Tibial nerve (tissue), 4 donors: ENCODE measurements at regions not wholly inside any gene's neighbourhood (a gene's known extent, or its start where the extent isn't known, plus 50 kb on each side); places are given as distances from the start of the nearest gene placed in this dataset.
"Not testable (repeated sequence)": the region's sequence is repeated elsewhere in the genome, so short reads cannot be mapped to it uniquely, and the experiment has no call there.

Experiments
- DNase-seq, 2 donors: peaks; one replicate each; pipeline ENCODE4 v3.0.0-alpha.2; 2019; ENCODE audit warnings: low spot score in 2 of 2
- H3K27ac ChIP-seq, 4 donors: fragments of 200-600 bp; sonication (generic) in 3 of 4; one replicate each; pipeline ENCODE4 v1.5.1; 2017 to 2019; ENCODE audit warnings: mild to moderate bottlenecking in 1 of 4
- H3K27me3 ChIP-seq, 2 donors: fragments of 200-600 bp; sonication (generic) in 1 of 2; one replicate each; pipeline versions ENCODE4 v1.5.1 to v1.6.0; 2017 to 2019
- H3K36me3 ChIP-seq, 3 donors: fragments of 200-600 bp; sonication (generic); one replicate each; pipeline ENCODE4 v1.5.1; 2018 to 2019
- H3K4me1 ChIP-seq, 4 donors: fragments of 200-600 bp; sonication (generic) in 3 of 4; one replicate each; pipeline ENCODE4 v1.5.1; 2017 to 2019
- H3K4me3 ChIP-seq, 4 donors: fragments of 200-600 bp; sonication (generic) in 3 of 4; one replicate each; pipeline ENCODE4 v1.5.1; 2017 to 2019; ENCODE audit warnings: mild to moderate bottlenecking in 1 of 4, moderate library complexity in 1 of 4
- H3K9me3 ChIP-seq, 4 donors: fragments of 200-600 bp; sonication (generic) in 3 of 4; one replicate each; pipeline ENCODE4 v1.5.1; 2017 to 2019
- EP300 ChIP-seq, 2 donors: sonication (generic); formaldehyde crosslinking; IDR thresholded peaks; one replicate each; pipeline ENCODE4 v1.6.1; 2017; ENCODE audit warnings: antibody characterized with exemption in 2 of 2, mild to moderate bottlenecking in 1 of 2
- POLR2A ChIP-seq, 2 donors: fragments of 450-650 bp; IDR thresholded peaks; one replicate each; pipeline ENCODE4 v1.6.1; 2017; ENCODE audit warnings: antibody characterized with exemption in 2 of 2, mild to moderate bottlenecking in 2 of 2, moderate library complexity in 2 of 2
- WGBS, 2 donors: methylation state at CpG; one replicate each; pipeline ENCODE4 v1.1.5; 2018; 5-methylcytosine and 5-hydroxymethylcytosine counted together
- TF ChIP-seq, protein P1 (sequence below), 5 experiments: fragments of 200-600 bp in 3 of 5; fragments of 450-650 bp in 2 of 5; sonication (generic) in 3 of 5; IDR thresholded peaks; one replicate each; pipeline ENCODE4 v1.5.1; 2016 to 2019; ENCODE audit warnings: antibody characterized with exemption in 5 of 5, mild to moderate bottlenecking in 3 of 5, moderate library complexity in 2 of 5

- peak; percentile 59 to 82 for DNase-seq
- Histone ChIP-seq H3K4me1 (peaks cover 0 to 28% (median 9%) of the 10 kb centered on the region in 4 donors), H3K9me3 (peaks cover 0 to 9% (median 0%) of the 10 kb centered on the region in 4 donors), H3K4me3 (peak overlapping the region in 1 of 4 donors; percentile 29), H3K27me3 (no peaks in the 10 kb centered on the region), H3K27ac (peak overlapping the region in 3 of 4 donors; percentile 26 to 78 (median 72)), H3K36me3 (no peaks in the 10 kb centered on the region)
- WGBS, 2 donors = 6 to 13% methylated on average over 17 to 18 of the region's 18 CpGs
- TF ChIP-seq, protein P1, sequence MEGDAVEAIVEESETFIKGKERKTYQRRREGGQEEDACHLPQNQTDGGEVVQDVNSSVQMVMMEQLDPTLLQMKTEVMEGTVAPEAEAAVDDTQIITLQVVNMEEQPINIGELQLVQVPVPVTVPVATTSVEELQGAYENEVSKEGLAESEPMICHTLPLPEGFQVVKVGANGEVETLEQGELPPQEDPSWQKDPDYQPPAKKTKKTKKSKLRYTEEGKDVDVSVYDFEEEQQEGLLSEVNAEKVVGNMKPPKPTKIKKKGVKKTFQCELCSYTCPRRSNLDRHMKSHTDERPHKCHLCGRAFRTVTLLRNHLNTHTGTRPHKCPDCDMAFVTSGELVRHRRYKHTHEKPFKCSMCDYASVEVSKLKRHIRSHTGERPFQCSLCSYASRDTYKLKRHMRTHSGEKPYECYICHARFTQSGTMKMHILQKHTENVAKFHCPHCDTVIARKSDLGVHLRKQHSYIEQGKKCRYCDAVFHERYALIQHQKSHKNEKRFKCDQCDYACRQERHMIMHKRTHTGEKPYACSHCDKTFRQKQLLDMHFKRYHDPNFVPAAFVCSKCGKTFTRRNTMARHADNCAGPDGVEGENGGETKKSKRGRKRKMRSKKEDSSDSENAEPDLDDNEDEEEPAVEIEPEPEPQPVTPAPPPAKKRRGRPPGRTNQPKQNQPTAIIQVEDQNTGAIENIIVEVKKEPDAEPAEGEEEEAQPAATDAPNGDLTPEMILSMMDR (IDR thresholded peaks at IDR 0.05) = peak; percentile 65 to 79 (median 69)
- TF ChIP-seq EP300 (IDR thresholded peaks at IDR 0.05) = peak in 1 of 2 donors; percentile 26
- TF ChIP-seq POLR2A (IDR thresholded peaks at IDR 0.05) = no peak
Measured at GRCh38 chr11:69915501-69916250, 96.5 kb upstream of the FGF3 start.

GRCh38 chr11:69916251-69916649, 97.0 kb upstream of the FGF3 start:
- H3K4me3 ChIP-seq, DNase-seq, H3K27me3 ChIP-seq, H3K36me3 ChIP-seq, H3K9me3 ChIP-seq: not testable (repeated sequence)
- 27 to 41% methylated on average over 7 to 8 of the region's 8 CpGs for WGBS, 2 donors
- peaks cover 0 to 28% (median 9%) of the 10 kb centered on the region in 4 donors for H3K4me1 ChIP-seq
- H3K27ac ChIP-seq = peak overlapping the region in 2 of 4 donors; percentile 72 to 78

DNA sequence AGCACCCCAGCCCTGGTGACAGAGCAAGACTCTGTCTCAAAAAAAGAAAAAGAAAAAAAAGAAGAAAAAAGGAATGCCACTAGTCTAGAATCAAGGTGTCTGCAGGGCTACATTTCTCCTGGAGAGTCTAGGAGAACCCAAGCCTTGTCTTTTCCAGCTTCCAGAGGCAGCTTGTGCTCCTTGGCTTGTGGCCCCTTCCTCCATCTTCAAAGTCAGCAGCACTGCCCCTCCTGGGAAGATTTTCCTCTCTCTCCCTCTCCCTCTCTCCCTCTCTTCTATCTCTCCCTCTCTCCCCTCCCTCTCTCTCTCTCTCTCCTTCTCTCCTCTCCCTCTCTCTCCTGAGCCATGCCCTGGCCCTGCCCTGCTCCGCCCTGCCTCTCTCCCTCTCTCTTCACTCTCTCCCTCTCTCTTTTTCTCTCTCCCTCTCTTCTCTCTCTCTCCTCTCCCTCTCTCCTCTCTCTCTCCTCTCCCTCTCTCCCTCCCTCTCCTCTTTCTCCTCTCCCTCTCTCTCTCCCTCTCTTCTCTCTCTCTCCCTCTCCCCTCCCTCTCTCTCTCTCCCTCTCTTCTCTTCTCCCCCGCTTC, 97.7 kb upstream of the FGF3 start:
- peaks cover 0 to 28% (median 9%) of the 10 kb centered on the region in 4 donors for H3K4me1 ChIP-seq
- no peaks in the 10 kb centered on the region for H3K27me3 ChIP-seq
- DNase-seq = no peak
- TF ChIP-seq EP300 (IDR thresholded peaks at IDR 0.05) = no peak
- no peaks in the 10 kb centered on the region for H3K36me3 ChIP-seq
- peaks cover 0 to 9% (median 0%) of the 10 kb centered on the region in 4 donors for H3K9me3 ChIP-seq
- H3K27ac ChIP-seq = no peak overlapping the region
- no peak overlapping the region for H3K4me3 ChIP-seq
- WGBS, 2 donors = 71 to 86% methylated on average over 1 to 2 of the region's 2 CpGs

DNA sequence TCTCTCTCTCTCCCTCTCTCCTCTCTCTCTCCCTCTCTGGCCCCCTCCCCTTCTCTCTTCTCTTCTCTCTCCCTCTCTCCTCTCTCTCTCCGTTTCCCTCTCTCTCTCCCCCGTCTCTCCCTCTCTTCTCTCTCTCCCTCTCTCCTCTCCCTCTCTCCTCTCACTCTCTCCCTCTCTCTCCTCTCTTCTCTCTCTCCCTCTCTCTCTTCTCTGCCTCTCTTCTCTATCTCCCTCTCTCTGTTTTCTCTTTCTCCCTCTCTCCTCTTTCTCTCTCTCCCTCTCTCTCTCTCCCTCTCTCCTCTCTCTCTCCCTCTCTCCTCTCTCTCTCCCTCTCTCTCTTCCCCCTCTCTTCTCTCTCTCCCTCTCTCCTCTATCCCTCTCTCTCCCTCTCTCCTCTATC, 98.3 kb upstream of the FGF3 start:
- no peak for DNase-seq
- H3K27me3 ChIP-seq = no peaks in the 10 kb centered on the region
- 56 to 62% methylated on average over 2 of the region's 2 CpGs for WGBS, 2 donors
- TF ChIP-seq, protein P1 (IDR thresholded peaks at IDR 0.05) = peak in 1 of 5 experiments; percentile 14
- no peak for TF ChIP-seq EP300 (IDR thresholded peaks at IDR 0.05)
- H3K36me3 ChIP-seq = no peaks in the 10 kb centered on the region
- H3K4me1 ChIP-seq = peaks cover 0 to 28% (median 9%) of the 10 kb centered on the region in 4 donors
- H3K4me3 ChIP-seq = no peak overlapping the region
- peaks cover 0 to 9% (median 0%) of the 10 kb centered on the region in 4 donors for H3K9me3 ChIP-seq
- H3K27ac ChIP-seq = no peak overlapping the region

DNA sequence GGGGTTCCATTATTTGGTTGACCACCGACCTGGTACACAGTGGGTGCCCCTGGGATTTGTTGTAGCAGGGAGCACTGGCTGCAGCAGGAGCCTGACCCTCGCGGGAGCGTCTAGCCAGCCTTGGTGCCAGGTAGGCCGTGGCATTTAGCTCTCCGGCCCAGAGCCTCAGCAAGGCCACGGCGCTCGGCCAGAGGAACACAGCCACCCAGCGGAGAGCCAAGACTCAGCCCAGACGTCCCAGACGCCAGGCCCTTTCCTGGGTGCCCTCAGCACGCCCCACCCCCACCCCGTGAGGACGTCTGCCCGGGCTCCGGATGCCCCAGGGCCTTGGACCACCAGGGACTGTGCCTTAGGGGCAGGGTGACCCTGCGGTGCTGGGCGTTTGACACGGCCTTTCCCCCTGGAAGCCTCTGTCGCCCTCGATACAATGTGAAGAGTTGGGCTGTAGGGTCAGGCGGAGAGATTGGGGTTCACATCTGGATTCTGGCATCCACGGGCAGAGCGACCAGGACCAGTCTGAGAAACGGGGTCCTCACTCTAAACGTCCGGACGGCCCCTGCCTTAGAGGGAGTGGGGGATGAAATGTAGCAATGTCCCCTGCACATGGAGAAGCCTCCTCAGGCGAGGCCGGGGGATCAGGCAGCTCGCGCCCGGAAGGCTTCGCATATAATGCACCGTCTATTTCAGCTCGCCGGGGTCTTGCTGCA, 99.2 kb upstream of the FGF3 start:
- WGBS, 2 donors = 33 to 60% methylated on average over 14 to 22 of the region's 38 CpGs
- Histone ChIP-seq H3K9me3 (peaks cover 0 to 9% (median 0%) of the 10 kb centered on the region in 4 donors), H3K4me1 (peaks cover 0 to 28% (median 9%) of the 10 kb centered on the region in 4 donors), H3K27me3 (no peaks in the 10 kb centered on the region), H3K27ac (peak overlapping the region in 1 of 4 donors; percentile 26), H3K36me3 (no peaks in the 10 kb centered on the region), H3K4me3 (no peak overlapping the region)
- TF ChIP-seq EP300 (IDR thresholded peaks at IDR 0.05) (no peak), POLR2A (IDR thresholded peaks at IDR 0.05) (no peak)
- TF ChIP-seq, protein P1 (IDR thresholded peaks at IDR 0.05) = no peak
- DNase-seq = no peak
